DMS114 treated with DMSO at 0.1 percent for 48 hours (cell line): ENCODE measurements at regions not wholly inside any gene's neighbourhood (a gene's known extent, or its start where the extent isn't known, plus 50 kb on each side); places are given as distances from the start of the nearest gene placed in this dataset.

Experiments
- DNase-seq: peaks from one replicate; lab custom pipeline; 2025; ENCODE audit not compliant: unreplicated experiment; lab: John Stamatoyannopoulos, UW

DNA sequence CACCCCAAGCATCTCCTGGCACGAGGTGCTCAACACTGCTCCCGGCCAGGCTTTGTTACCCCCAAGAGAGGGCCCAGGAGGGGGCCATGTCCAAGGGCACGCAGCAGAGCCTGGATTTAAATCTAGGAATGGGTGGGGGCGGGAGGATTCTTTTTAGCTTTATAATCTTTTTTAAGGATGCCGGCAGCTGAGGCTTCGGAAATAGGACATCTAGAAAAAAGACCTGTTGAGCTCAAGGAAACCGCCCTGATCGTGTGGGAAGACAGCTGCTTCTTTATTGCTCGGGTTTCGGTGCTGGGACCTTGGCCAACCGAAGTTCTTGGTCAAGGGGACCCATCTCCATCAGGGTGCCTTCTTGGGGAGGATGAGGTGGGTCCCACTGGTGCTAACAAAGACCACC, 317.9 kb downstream of the CTTN start:
- DNase-seq = no peak

DNA sequence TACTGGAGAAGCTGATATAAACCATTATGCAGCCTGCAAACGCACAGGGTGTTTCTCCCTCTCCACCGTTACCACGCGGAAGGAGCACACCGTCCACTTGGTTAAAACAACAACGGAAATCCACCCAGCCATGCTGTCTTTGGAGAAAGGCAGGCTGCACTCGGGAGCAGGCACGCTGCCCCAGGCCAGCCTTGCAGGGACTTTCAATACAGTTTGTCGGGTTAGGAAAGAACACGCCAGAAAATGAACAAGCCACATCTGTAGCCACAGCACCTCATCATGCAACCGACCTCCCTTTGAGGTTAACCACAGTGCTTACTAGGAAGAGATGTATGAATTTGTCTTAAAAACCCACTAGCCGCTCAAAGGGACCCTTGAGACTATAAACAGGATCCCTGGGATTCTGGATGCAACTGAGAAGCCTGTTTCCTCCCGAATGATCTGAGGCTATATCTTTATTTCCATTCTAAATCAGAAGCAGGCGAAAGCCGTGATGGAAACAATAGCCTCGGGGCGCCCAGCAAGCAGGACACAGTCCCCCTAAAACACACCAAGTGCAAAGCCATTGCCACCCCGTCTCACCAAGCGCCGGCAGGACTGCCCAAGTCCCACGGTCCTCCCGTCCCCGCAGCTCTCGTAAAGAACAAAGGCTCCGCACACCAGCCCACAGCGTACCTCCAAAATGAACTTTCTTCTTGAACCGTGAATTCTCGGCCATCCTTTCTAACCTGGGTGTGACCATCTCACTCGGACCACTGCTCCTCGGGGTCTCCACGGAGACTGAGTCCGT, 318.9 kb downstream of the CTTN start:
- DNase-seq = no peak

DNA sequence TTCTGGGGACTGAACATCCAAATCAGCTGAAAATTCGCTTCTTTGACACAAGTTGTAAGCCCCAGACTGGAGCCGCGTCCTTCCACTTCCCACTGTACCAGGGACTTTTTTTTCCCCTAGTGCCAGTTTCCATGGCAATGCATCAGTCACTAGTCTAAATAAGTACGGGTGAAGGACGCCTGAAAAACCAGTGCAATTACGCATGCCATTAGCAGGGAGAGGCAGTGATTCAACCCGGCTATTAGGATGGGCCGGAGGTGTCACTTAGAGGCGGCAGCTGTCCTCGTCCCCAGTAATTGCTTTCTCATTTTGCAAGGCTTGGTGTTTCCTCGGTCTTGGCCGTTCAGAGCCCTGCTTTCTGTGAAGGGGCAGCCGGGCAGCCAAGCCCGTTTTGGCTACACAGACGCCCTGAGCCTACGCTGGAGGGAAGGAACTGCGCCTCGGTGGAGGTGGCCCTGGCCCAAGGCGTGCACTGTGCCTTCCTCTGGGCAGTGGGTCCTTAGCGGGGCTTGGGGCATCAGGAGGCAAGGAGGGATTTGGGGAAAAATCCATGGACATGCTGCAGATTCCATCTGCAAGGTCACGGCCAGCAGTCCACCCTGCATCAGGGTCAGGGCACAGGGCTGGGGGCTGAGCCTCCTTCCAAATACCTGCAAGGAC, 319.7 kb downstream of the CTTN start:
- no peak for DNase-seq

DNA sequence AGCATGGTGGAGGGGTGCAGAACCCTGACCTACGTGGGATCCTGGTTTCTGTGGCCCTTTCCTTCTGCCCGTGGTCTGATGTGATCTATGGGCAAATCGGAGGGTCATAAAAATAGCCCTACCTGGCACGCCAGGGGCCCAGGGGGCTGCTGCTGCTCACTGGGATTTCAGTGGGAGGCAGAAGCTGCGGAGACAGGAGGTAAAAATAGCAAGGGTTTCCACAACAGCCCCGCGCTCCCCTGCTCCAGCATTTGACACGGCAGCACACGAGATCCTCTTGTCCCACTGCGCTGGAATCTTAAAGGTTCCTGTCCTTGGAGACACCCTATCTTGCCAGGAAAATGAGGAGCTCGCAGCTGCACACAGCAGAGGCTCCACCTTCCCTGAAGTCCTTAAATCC, 321.2 kb downstream of the CTTN start:
- no peak for DNase-seq

DNA sequence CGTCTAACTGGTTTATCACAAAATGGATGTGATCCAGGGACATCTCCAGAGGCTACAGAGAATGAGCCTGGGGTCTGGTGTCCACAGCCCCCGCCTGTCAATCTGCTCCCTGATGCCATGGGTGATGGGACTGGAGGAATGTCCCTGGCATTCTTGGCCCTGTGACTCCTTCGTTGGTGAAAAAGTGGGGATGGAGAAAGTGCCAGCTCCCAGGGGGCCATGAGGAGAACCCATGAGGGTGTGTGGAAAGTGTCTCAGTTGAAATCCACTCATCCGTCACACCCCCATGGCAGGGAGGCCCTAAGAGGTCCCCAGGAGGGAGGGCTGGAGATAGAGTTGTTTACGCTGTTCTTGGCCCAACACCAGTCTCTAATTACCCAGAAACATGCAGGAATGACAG, 322.0 kb downstream of the CTTN start:
- DNase-seq = no peak

DNA sequence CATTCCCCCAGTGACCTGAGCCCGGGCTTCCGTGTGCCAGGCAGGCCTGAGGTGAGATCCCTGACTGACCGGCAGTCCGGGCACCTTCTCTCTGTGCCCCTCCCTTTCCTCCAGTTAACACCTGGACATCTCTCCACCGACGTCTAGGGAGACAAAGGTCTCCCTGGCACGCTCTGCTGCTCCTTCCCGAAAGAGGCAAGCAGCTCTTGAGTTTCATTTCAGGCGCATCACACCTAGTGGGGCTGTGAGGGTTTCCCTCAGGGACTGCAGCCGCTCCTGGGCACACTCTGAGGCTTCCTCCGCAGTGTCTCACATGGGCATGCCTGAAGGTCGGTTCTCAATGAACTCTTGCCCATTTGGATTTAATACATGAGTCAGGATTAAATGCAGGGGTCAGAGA, 322.7 kb downstream of the CTTN start:
- no peak for DNase-seq

DNA sequence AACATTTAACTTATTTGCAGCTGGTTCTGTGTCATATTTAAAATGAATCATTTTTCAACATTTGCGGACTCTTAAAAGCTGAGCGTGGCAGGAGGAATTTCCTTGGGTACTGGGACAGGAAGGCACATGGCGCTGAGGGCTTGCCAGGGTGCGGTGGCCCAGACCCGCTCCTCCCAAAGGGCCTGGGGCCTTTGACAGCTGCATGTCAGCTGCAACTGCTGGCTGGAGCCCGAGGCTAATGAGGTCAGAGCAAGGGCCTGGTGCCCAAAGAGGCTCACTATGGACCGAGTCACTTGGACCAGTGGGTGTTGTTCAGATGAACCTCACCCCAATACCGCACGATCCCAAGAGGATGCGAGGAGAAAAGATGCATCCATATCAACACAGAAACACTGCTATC, 326.9 kb downstream of the CTTN start:
- DNase-seq = no peak

DNA sequence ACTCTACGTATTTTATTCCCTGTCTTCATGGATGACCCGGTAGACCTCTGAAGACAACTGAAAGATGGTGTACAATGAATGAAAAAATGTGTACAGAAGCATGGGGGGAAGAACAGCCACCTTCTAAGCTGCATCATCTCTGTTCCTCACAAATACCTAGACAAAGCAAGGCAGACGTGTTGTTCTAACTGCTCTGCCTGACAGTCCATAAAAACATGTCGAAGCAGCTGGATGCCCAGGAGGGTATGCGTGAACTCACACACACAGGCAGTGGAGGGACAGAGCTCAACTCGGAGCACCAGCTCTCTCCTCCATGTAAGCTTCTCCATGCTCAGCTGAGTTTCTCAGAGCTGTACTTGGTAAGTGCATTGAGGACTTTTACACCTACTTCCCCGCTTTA, 327.4 kb downstream of the CTTN start:
- no peak for DNase-seq

DNA sequence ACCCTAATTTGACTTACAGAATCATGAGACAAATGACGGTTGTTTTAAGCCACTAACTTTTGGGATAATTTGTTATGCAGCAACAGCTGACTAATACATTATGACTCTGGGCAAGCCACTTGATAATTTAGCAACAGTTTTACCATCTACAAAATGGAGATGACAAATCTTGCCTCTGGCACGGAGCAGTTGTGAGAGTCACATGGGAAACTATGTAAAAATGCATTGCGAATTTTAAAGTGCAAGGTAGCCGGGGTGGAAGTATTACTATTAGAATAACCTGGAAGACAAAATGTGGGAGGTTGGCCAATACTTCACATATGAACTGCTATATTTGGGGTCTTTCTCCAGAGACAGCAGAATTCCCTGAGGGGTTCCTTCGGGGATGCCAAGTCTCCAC, 328.7 kb downstream of the CTTN start:
- DNase-seq = no peak

DNA sequence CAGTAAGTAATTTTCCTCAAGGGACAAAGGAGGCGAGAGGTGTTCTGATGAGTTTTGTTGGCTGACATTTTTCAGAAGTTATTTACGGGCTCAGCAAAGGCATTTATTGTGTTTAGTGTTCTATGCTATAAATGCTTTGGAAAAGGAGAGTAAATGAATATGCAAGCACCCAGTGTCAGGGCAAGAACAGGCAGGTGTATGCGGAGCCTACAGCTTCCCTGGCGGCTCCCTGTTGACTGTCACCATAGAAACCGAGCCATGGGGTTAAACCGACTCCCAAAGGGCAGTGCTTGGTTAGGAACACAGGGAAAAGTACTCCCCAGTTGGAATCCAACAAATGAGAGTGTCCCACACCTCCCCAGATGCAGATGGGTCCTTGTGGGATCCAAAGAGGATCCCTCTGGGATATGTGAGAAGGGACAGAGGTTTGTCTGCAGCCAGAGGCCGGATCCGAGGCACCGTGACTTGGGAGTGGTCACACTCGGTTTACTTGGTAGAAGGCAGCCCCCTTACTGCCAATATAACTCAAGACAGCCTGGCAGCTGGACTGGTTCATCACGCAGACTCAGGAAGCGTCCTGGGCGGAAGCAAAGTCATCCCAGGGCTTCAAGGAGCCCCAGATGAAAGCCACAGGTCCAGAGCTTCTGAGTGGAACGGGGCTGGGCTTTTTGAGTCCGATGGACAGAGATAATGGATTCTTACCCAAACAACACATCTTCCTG, 329.7 kb downstream of the CTTN start:
- no peak for DNase-seq

DNA sequence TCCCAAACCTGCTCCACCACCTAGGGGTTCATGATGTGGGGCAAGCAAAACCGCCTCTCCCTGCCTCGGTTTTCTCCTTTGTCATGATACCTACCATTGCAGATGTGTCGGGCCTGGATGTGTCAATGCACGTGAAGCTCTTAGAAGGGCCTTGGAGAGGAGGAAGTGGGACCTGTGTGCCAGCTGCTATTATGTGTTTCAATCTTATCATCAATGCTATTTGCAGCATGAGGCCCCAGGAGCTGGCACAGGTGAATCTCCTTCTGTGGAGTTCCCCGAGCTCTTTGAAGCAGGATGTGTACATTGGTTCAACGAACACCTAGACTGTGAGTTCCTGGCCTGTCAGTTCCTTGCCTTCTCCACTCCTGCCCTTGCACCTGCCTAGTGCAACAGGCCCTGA, 331.6 kb downstream of the CTTN start:
- DNase-seq = no peak

DNA sequence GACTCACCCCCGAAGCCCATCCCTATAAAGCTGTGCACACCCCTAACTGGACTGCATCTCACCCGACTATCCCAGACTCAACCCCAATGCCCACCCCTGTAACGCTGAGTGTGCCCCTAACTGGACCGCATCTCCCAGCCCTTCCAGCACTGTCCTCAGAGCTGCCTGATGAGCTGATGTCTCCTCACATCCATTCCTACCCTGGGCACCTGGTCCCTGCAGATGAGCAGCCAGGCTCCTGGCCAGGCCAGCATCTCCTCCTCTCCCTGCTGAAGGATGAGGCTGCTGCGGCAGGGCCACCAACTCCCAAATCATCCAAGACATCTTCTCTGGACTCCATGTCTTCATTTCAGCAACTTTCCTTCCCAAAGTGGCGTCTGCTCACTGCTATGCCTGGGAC, 332.1 kb downstream of the CTTN start:
- DNase-seq = no peak

DNA sequence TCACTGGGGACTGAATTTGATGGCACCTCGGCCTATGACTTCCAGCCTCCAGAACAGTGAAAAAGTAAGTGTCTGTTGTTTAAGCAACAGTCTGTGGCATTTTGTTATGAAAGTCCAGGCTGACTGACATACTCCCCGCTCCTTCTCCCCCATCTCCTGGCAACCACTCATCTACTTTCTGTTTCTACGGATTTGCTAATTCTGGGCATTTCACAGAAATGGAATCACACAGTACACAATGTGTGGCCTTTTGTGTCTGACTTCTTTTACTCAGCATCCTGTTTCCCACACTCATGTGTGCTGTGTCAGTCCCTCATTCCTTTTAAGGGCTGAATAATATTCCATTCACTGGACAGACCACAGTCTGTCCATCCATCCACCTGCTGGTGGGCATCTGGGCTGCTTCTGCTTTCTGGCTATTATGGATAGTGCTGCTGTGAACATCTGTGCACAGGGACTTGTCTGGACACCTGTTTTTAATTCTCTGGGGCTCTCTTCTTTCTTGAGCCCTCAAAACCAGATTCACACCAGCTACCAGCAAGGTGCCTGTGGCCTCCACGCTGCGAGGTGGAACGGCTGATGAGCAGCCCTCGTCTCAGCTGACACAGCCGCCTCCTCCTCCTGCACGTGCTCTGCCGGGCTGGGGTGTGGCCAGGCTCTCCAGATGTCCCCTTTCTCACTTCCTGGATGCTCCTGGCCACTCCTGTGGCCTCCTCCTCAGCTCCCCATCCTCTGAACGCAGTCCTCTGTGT, 333.1 kb downstream of the CTTN start:
- DNase-seq = no peak

DNA sequence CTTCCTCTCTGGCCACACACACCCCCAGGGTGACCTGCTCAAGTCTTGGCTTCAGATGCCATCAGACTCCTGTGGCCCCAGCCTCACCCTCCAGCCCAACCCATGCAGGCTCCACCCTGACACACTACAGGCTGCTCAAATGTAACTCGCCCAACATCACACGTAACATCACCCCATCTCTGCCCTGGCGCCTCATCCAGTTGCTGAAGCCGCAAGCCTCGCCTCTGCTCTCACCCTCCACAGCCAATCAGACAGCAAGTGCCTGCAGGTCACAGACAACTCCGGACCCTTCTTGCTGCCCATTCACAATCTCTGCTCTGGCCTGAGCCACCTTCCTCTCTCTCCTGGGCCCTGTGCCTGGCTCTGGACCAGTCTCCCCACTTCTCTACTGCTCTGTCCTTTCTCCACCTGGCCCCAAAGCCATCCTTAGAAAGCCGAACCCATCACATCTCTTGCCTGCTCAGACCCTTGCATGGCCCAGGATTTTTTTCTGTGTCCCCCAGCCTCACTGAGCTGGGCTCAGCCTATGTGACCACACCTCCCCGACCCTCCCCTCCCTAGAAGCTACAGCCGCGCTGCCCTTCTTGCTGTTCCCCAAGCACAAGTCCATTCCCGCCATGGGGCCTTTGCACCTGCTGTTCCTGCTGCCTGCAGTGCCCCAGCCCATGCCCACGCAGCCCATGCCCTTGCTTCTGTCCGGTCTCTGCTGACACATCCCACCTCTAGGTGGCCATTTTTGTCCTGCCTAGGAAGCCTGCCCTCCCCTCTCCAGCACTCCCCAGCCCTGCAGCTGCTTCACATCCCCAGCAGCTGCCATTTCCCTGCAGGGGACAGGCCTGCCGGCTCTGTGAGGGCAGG, 333.9 kb downstream of the CTTN start:
- no peak for DNase-seq

DNA sequence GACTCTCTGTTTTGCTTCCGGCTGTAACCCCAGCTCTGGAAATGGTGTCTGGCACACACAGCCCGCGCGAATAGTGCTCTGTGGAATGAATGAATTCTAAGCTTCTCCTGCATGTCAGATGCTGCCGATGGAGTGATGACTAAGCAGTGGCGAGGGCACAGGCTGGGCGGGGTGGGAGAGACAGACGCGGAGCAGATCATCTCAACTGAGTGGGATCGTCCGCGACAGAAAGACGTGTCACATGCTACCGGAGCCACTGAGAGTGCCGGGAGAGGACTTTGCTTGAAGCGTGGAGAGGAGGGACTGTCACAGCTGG, 334.5 kb downstream of the CTTN start:
- no peak for DNase-seq

DNA sequence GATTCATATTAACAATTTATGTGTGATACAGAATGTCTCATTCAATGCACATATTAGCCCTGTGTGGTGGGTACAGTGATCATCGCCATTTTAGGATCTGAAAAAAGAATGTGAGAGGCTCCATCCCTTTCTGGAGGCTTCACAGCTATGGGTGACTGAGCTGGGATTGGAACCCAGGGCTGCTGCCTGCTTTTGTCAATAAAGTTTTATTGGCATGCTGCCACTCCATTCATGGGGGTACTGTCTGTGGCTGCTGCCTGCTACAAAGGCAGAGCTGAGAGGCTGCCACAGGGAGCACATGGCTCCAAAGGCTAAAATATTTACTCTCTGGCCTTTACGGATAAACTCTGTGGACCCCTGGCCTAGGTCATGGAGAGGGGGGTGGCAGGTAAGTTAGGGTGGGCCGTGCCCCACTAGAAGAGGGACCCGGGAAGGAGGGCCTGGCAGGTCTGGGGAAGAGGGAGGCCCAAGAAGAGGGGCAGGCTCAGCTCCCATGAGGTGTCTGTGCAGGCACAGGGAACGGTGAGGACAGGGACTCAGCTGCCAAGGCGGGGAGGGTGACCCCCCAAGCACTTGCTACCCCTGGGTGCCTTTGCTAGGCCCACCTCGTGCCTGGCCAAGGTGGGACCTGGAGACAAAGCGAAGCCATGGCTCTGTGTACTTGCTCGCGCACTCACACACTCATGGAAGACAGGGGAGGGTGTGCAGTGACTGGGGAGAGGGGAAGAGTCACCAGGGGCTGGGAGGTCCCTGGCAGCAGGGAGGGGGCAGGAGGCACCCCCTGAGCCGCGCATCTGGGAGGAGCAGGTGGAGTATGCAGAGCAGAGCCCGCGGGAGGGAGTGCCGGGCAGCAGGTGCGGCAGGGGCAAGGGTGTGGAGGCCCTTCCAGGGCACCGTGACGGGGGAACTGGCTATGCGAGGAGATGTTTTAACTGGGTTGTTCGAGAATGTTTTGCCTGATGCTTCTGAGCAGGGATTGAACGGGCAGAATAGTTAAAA, 335.3 kb downstream of the CTTN start:
- no peak for DNase-seq

DNA sequence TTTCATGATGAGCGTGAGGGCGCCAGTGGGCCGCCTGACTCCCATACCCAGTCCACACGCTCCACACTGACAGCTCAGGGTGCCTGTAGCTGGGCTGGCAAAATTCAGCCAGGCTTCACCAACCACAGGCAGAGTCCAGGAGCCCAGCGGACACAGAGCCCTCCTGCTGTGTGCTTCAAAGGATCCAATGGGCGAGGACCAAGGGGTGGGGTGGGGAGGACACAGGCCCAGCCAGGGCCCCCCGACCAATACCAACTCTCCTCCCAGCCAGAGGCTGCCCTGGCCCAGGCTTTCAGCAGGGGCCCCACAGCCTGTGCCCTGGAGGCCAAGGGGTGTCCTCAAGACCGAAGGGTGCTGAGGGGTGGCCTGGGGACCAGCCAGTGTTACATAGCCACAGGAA, 336.1 kb downstream of the CTTN start:
- no peak for DNase-seq

DNA sequence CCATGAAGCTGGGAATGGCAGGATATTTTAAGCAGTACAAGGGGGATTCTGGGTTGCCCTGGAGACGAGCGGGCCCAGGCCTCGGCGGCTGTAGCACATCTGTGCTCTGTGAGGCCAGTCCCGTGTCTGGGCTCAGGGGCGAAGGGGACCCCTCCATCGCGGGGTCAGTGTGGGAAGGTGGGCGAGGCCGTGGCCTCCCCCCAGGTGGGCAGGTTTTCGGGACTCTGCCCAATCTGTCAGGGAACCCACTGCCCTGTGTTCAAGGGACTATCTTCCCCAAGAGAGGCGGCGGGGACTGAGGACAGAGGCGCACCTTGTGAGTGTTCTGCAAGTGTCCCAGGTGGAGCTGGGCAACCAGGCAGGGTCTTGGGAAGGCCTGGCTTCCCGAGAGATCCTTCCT, 336.6 kb downstream of the CTTN start:
- DNase-seq = no peak

DNA sequence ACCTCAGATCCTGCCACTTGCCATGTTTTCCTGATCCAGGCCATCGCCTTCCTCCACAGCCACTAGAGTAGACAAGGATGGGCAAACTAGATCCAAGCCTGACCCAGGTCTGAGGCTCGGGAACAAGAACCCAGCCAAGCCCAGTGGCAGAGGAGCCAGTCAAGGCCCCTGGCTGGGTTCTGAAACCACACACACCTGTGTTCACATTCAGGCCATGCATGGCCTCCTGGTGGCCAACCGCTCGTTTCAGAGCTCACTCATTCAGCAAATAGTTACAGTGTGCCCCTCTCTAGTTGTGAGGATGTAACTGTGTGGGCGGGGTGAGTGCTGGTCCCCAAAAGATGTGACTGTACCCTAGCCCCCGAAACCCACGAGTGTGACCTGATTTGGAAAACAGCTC, 337.6 kb downstream of the CTTN start:
- DNase-seq = no peak

DNA sequence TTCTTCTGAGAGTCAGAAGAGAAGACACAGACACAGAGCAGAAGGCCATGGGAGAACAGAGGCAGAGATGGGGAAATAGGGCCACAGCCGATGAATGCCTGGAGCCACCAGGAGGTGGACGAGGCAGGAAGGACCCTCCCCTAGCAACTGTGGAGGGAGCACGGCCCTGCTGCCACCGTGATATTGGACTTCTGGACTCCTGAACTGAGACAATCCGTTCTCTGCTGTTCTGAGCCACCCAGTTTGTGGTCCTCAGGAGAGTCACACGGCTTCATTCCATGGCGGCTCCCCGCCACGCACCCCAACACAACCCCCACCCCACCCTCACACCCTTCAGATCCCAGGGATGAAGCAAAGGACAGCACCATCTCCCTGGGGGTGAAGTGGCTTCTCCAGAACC, 338.1 kb downstream of the CTTN start:
- no peak for DNase-seq
